Caco-2 (cell line): ENCODE measurements at regions not wholly inside any gene's neighbourhood (a gene's known extent, or its start where the extent isn't known, plus 50 kb on each side); places are given as distances from the start of the nearest gene placed in this dataset.

Experiments
- BruUV-seq: library from RNA; stranded (reverse); fragments of 400-500 nt; replicated peaks from 2 replicates; lab custom pipeline; 2021; lab: Mats Ljungman, UMichigan
- CTCF ChIA-PET: fragments of 300-600 bp; sonication (Branson Sonifier 250); formaldehyde crosslinking; loops from one replicate; lab custom pipeline; 2022; ENCODE audit warnings: antibody characterized with exemption; lab: Charles Lee
- POLR2A ChIA-PET: fragments of 300-600 bp; sonication (Branson Sonifier 250); formaldehyde crosslinking; loops from one replicate; lab custom pipeline; 2022; ENCODE audit warnings: antibody characterized with exemption; lab: Charles Lee
- DNase-seq, 2 experiments: peaks; one replicate each; pipeline versions ENCODE4 v3.0.0 to v3.0.0-alpha.2; 2020 to 2022
- H3K27me3 ChIP-seq: replicated peaks from 2 replicates; pipeline ENCODE4 v1.6.0; 2011; ENCODE audit warnings: low read length; ENCODE audit not compliant: control insufficient read depth, insufficient read depth
- H3K36me3 ChIP-seq: 2 replicates; pipeline ENCODE4 v1.5.1; 2011; ENCODE audit warnings: low read length; ENCODE audit not compliant: control insufficient read depth, insufficient read depth
- H3K4me1 ChIP-seq: fragments of 250-450 bp; sonication (Bioruptor Pico); 2 replicates; pipeline ENCODE4 v1.5.1; 2020; ENCODE audit warnings: mild to moderate bottlenecking
- H3K4me3 ChIP-seq: 2 replicates; pipeline ENCODE4 v1.5.1; 2011; ENCODE audit warnings: low read depth, mild to moderate bottlenecking, control low read depth, low read length
- H3K9me3 ChIP-seq: fragments of 250-450 bp; sonication (Bioruptor Pico); 2 replicates; pipeline ENCODE4 v1.5.1; 2020; ENCODE audit warnings: mild to moderate bottlenecking, moderate library complexity
- H3K27ac Mint-ChIP-seq: one replicate; pipeline ENCODE4 v1.8.0; 2022; ENCODE audit warnings: mixed read lengths; ENCODE audit not compliant: unreplicated experiment
- H3K27me3 Mint-ChIP-seq: one replicate; pipeline ENCODE4 v1.8.0; 2022; ENCODE audit warnings: mixed read lengths; ENCODE audit not compliant: insufficient read depth, unreplicated experiment
- H3K36me3 Mint-ChIP-seq: one replicate; pipeline ENCODE4 v1.8.0; 2022; ENCODE audit warnings: mild to moderate bottlenecking, mixed read lengths; ENCODE audit not compliant: insufficient read depth, unreplicated experiment
- H3K4me1 Mint-ChIP-seq: one replicate; pipeline ENCODE4 v1.8.0; 2022; ENCODE audit warnings: low read depth, mixed read lengths; ENCODE audit not compliant: unreplicated experiment
- H3K4me3 Mint-ChIP-seq: one replicate; pipeline ENCODE4 v1.8.0; 2022; ENCODE audit warnings: mild to moderate bottlenecking, moderate library complexity, mixed read lengths; ENCODE audit not compliant: unreplicated experiment
- H3K9me3 Mint-ChIP-seq: one replicate; pipeline ENCODE4 v1.8.0; 2022; ENCODE audit warnings: mixed read lengths; ENCODE audit not compliant: unreplicated experiment
- intact Hi-C: fragments of 100-400 bp; cut with micrococcal nuclease; formaldehyde crosslinking; loops from one replicate; pipeline ENCODE4 v1.10.0; 2022; ENCODE audit not compliant: unreplicated experiment
- TF ChIP-seq, protein P1 (sequence below), 2 experiments: fragments of 200-600 bp in 1 of 2; IDR thresholded peaks; 1 replicate in 1 of 2; 2 replicates in 1 of 2; pipeline versions ENCODE4 v1.5.1 to v1.8.0; 2011 to 2022; ENCODE audit warnings: antibody characterized with exemption in 1 of 2, control low read depth in 1 of 2, inconsistent platforms in 1 of 2, low read depth in 1 of 2, low read length in 1 of 2, mild to moderate bottlenecking in 1 of 2, moderate library complexity in 1 of 2; ENCODE audit not compliant: insufficient read depth in 1 of 2, severe bottlenecking in 1 of 2, unreplicated experiment in 1 of 2

DNA sequence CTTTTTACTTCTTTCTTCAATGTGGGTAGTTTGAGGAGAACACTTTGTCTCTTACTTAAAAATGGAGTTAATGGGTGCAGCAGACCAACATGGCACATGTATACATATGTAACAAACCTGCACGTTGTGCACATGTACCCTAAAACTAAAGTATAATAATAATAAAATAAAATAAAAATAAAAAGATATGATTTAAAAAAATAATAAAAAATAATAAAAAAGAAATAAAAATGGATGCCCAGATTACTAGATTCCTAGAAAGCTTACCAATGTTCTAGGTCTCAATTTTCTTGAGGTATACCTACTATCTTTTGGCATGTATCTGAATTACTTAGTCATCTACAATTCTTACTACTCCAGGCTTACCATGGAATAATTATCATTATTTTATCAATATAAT lies 2001.6 kb upstream of the CDH9 start:
- H3K36me3 ChIP-seq: no peaks in the 10 kb centered on the region
- H3K4me1 Mint-ChIP-seq: no peaks in the 10 kb centered on the region
- no peaks in the 10 kb centered on the region for H3K9me3 ChIP-seq
- ChIA-PET POLR2A (no interaction called here), CTCF (no interaction called here)
- TF ChIP-seq, protein P1, sequence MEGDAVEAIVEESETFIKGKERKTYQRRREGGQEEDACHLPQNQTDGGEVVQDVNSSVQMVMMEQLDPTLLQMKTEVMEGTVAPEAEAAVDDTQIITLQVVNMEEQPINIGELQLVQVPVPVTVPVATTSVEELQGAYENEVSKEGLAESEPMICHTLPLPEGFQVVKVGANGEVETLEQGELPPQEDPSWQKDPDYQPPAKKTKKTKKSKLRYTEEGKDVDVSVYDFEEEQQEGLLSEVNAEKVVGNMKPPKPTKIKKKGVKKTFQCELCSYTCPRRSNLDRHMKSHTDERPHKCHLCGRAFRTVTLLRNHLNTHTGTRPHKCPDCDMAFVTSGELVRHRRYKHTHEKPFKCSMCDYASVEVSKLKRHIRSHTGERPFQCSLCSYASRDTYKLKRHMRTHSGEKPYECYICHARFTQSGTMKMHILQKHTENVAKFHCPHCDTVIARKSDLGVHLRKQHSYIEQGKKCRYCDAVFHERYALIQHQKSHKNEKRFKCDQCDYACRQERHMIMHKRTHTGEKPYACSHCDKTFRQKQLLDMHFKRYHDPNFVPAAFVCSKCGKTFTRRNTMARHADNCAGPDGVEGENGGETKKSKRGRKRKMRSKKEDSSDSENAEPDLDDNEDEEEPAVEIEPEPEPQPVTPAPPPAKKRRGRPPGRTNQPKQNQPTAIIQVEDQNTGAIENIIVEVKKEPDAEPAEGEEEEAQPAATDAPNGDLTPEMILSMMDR (IDR thresholded peaks at IDR 0.05; ENCODE audit: insufficient read depth in 1 of 2, low read depth in 1 of 2, low read length in 1 of 2, severe bottlenecking in 1 of 2, unreplicated experiment in 1 of 2): no peak
- no peak overlapping the region for H3K4me3 ChIP-seq
- no peak overlapping the region for H3K4me3 Mint-ChIP-seq
- no peaks in the 10 kb centered on the region for H3K36me3 Mint-ChIP-seq
- no peaks in the 10 kb centered on the region for H3K4me1 ChIP-seq
- no peak overlapping the region for H3K27ac Mint-ChIP-seq
- peaks cover 2% of the 10 kb centered on the region for H3K27me3 Mint-ChIP-seq
- intact Hi-C loops: no loop called here
- H3K27me3 ChIP-seq: no peaks in the 10 kb centered on the region
- BruUV-seq: no TSS peak
- H3K9me3 Mint-ChIP-seq: no peaks in the 10 kb centered on the region
- DNase-seq: no peak

DNA sequence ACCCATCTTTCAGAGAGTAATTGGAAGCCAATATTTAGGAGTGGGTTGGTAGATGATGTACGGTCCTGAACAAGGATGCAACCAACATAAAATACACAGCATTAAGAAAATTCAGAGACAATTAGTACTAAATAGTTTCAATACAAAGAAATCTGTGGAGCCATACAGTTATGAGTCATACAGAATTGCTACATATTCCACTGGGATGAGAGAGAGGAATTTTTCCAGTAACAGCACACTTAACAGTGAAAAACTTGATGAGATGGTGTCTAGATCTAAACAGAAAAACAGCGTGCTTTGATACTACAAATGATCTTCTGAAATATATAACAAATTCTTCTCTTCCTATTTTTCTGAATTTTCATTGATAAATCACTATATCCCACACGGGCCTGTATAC lies 1999.3 kb upstream of the CDH9 start:
- no peaks in the 10 kb centered on the region for H3K9me3 Mint-ChIP-seq
- no peak for DNase-seq
- TF ChIP-seq, protein P1 (IDR thresholded peaks at IDR 0.05; ENCODE audit: insufficient read depth in 1 of 2, low read depth in 1 of 2, low read length in 1 of 2, severe bottlenecking in 1 of 2, unreplicated experiment in 1 of 2): no peak
- H3K27me3 ChIP-seq: no peaks in the 10 kb centered on the region
- no peak overlapping the region for H3K4me3 Mint-ChIP-seq
- H3K9me3 ChIP-seq: no peaks in the 10 kb centered on the region
- peaks cover 2% of the 10 kb centered on the region for H3K27me3 Mint-ChIP-seq
- no peak overlapping the region for H3K27ac Mint-ChIP-seq
- H3K36me3 Mint-ChIP-seq: no peaks in the 10 kb centered on the region
- ChIA-PET POLR2A (no interaction called here), CTCF (no interaction called here)
- H3K36me3 ChIP-seq: no peaks in the 10 kb centered on the region
- no peaks in the 10 kb centered on the region for H3K4me1 Mint-ChIP-seq
- no peak overlapping the region for H3K4me3 ChIP-seq
- H3K4me1 ChIP-seq: no peaks in the 10 kb centered on the region
- BruUV-seq: no TSS peak
- intact Hi-C loops: no loop called here

DNA sequence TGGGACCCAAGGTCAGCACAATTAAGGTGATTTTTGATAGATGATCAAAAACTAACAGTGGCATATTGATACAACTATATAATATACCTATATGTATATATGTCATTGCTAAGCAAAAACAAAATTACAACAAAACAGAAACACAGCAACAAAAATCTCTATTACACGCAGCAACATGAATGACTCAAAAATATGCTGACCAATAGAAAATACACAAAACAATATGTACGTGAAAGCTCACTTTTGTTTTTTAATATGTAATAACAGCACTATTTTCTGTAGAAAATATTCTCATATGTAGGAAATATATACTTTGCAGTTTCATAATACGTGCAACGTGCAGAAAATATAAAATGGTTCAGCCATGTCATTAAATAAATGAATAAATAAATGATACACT lies 1985.7 kb upstream of the CDH9 start:
- Mint-ChIP-seq H3K27me3 (peaks cover 2% of the 10 kb centered on the region), H3K36me3 (no peaks in the 10 kb centered on the region), H3K27ac (no peak overlapping the region), H3K9me3 (no peaks in the 10 kb centered on the region), H3K4me3 (no peak overlapping the region), H3K4me1 (no peaks in the 10 kb centered on the region)
- Histone ChIP-seq H3K27me3 (no peaks in the 10 kb centered on the region; the same call in 1 of the 2 replicates), H3K36me3 (no peaks in the 10 kb centered on the region), H3K9me3 (no peaks in the 10 kb centered on the region), H3K4me3 (no peak overlapping the region), H3K4me1 (no peaks in the 10 kb centered on the region)
- CTCF ChIA-PET: no interaction called here
- no TSS peak for BruUV-seq
- no peak for DNase-seq
- TF ChIP-seq, protein P1 (IDR thresholded peaks at IDR 0.05; ENCODE audit: insufficient read depth in 1 of 2, low read depth in 1 of 2, low read length in 1 of 2, severe bottlenecking in 1 of 2, unreplicated experiment in 1 of 2): no peak
- intact Hi-C loops: no loop called here
- POLR2A ChIA-PET: no interaction called here
